NB4 (cell line): ENCODE measurements at regions not wholly inside any gene's neighbourhood (a gene's known extent, or its start where the extent isn't known, plus 50 kb on each side); places are given as distances from the start of the nearest gene placed in this dataset.

Experiments used
- CTCF ChIP-seq: IDR thresholded peaks from one replicate; pipeline ENCODE4 v1.5.1; 2012; ENCODE audit warnings: low read depth, low read length
- POLR2A ChIP-seq: IDR thresholded peaks from 2 replicates; pipeline ENCODE4 v1.6.1; 2011; ENCODE audit warnings: mild to moderate bottlenecking; ENCODE audit not compliant: insufficient read length; ENCODE audit errors: extremely low read depth

GRCh38 chr16:79754501-79754900 lies 154.0 kb upstream of the MAF start:
- TF ChIP-seq CTCF (no peak), POLR2A (no peak)
